Ectodermal cell (in vitro differentiated cells): ENCODE measurements at regions not wholly inside any gene's neighbourhood (a gene's known extent, or its start where the extent isn't known, plus 50 kb on each side); places are given as distances from the start of the nearest gene placed in this dataset.

Experiments
- H3K27ac ChIP-seq: 2 replicates; pipeline ENCODE4 v1.7.0; 2013; ENCODE audit warnings: mild to moderate bottlenecking, low read depth, low read length; ENCODE audit not compliant: insufficient read depth, poor library complexity, severe bottlenecking
- H3K27me3 ChIP-seq: 2 replicates; pipeline ENCODE4 v1.7.0; 2013; ENCODE audit warnings: mild to moderate bottlenecking, low read length; ENCODE audit not compliant: insufficient read depth, control insufficient read depth, poor library complexity, severe bottlenecking
- H3K36me3 ChIP-seq: one replicate; pipeline ENCODE4 v1.7.0; 2013; ENCODE audit warnings: low read length; ENCODE audit not compliant: control insufficient read depth, insufficient read depth
- H3K4me1 ChIP-seq: one replicate; pipeline ENCODE4 v1.7.0; 2013; ENCODE audit warnings: low read length; ENCODE audit not compliant: control insufficient read depth, insufficient read depth
- H3K4me3 ChIP-seq: 2 replicates; pipeline ENCODE4 v1.7.0; 2013; ENCODE audit warnings: low read depth, low read length, control low read depth; ENCODE audit not compliant: insufficient read depth
- H3K9me3 ChIP-seq: 2 replicates; pipeline ENCODE4 v1.7.0; 2013; ENCODE audit warnings: mild to moderate bottlenecking, low read length, moderate library complexity; ENCODE audit not compliant: control insufficient read depth
- WGBS, 2 experiments: methylation state at CpG; one replicate each; pipeline ENCODE4 v1.1.7; 2013; ENCODE audit warnings: missing lambda C conversion rate in 2 of 2; 5-methylcytosine and 5-hydroxymethylcytosine counted together

DNA sequence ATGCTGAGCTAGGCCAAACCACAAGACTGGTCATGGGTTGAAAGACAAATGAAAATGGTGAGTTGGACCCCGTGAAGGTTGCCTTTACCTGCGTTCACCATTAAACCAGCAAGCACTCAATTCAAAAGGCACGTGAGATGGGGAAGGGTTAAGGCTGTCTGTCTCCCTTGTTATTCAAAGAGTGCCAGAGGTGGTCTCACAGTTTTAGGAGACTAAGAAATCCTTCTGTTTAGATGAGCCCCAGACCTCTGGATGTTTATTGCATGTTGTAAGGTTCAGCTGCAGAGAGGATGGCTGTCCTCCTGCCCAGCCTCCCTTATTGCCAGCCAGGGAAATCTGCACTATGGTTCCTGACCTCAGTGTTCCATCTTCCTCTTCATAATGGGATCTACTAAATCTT is 498.0 kb upstream of the CELF2 start:
- H3K36me3 ChIP-seq: no peaks in the 10 kb centered on the region
- H3K27ac ChIP-seq: no peak overlapping the region
- H3K27me3 ChIP-seq: no peaks in the 10 kb centered on the region
- WGBS, 2 experiments: 86 to 100% methylated on average over 3 of the region's 3 CpGs
- H3K9me3 ChIP-seq: no peaks in the 10 kb centered on the region
- no peaks in the 10 kb centered on the region for H3K4me1 ChIP-seq
- no peak overlapping the region for H3K4me3 ChIP-seq

DNA sequence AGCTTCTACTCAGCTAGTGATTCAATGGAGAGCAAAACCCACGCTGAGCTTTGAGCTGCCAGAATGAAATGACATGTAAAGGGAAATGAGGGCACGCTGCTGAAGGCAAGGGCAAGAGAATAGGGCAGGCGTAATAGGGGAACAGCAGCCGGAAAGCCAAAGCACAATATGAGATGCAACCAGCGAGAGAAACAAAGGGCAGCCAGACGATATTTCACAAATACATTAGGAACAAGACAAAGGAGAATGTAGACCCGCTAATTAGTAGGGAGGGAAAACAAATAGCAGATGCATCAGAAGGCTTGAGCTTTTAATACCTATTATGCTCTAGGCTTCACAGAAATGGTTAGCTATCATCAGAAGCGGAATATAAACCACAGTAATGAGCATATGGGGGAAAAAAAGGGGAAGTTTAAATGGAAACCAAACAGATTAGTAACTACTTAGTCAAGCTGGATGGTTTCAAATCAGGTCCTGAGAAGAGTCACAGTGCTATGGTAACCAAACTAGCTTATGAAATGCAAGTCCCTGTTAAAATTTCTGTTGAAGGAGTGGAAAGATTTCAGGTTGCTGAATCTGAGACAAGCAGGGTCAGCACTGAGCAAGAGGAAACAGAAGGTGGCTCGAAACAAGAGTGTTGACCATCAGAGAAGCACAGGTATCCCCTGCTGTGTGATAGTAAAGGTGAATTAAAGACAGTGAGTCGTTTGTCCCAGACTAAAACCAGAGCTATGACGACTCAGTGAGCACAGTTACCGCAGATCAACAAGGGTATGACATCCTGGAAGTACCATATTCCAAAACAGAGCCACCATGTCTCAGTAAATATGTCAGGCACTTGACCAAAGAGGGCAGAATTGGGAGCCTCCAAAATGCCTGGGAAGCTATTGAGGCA is 496.9 kb upstream of the CELF2 start:
- Histone ChIP-seq H3K27me3 (no peaks in the 10 kb centered on the region), H3K36me3 (no peaks in the 10 kb centered on the region), H3K4me1 (no peaks in the 10 kb centered on the region), H3K9me3 (no peaks in the 10 kb centered on the region), H3K4me3 (no peak overlapping the region), H3K27ac (no peak overlapping the region)
- WGBS, 2 experiments: 90 to 93% methylated on average over 12 of the region's 12 CpGs

DNA sequence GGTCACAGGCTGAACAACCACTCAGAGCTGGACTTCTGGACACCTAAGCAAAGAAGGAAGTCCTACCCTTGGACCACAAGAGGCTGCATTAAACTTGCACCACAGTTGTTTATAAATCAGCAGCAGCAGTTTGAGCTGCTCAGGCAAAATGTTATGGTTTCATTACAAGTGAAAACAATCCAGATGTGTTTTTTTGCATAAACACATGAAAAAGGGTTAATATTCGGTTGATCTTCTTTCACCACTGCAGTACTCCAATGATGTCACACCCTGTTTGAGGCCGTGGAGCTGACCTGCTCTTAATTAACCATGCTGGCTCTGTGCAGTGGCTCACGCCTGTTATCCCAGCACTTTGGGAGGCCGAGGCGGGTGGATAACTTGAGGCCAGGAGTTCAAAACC is 490.8 kb upstream of the CELF2 start:
- H3K4me3 ChIP-seq: no peak overlapping the region
- 89 to 91% methylated on average over 5 of the region's 5 CpGs for WGBS, 2 experiments
- H3K4me1 ChIP-seq: no peaks in the 10 kb centered on the region
- H3K9me3 ChIP-seq: no peaks in the 10 kb centered on the region
- no peaks in the 10 kb centered on the region for H3K27me3 ChIP-seq
- no peaks in the 10 kb centered on the region for H3K36me3 ChIP-seq
- H3K27ac ChIP-seq: no peak overlapping the region

DNA sequence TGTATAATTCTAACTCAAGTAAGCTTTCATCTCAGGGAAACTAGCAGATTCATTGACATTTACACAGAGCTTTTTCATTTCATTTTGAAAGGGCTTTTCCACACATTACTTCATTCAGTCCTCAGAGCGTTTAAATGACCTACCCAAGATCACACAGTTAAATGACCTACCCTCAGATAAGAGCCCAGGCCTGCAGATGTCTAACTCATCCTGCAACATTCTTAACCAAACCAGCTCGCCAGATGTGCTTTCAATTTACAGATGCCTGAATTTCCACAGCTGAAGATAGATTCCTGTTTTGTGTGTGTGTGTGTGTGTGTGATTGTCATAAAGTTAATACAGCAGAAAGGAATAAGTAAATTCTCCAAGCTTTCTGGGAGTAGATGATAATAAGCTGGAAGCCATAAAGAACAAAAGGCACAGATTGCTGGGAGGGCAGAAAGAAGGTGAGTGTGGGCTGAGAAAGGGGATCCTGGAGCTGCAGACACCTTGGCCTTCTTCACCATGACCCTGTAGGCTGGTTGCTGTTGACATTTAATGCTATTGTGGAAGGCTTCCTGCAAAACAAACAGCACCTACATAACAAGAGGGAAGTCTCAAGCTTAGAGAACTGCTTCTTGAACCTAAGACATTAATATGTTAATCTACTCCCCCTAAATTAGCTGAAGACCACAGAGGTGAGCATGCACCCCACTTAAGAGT is 489.7 kb upstream of the CELF2 start:
- 75 to 90% methylated on average over 2 of the region's 2 CpGs for WGBS, 2 experiments
- H3K27me3 ChIP-seq: no peaks in the 10 kb centered on the region
- H3K4me3 ChIP-seq: no peak overlapping the region
- H3K4me1 ChIP-seq: no peaks in the 10 kb centered on the region
- H3K27ac ChIP-seq: no peak overlapping the region
- H3K36me3 ChIP-seq: no peaks in the 10 kb centered on the region
- H3K9me3 ChIP-seq: no peaks in the 10 kb centered on the region

DNA sequence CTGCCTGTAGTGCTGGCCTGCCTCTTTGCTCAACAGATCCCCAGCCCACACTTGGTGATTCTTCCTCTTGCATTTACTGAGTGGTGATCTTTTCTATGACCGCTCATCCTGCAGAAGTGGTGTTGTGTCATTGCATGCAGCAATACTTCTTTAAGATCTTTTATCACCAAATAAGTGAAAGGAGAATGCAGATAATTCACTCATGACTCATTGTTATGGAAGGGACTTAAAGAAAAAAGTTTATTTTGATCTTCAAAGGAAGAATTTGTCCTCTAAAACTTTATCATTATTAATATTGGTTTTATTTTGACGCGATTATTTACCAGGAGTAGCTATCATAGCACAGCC is 489.1 kb upstream of the CELF2 start:
- H3K4me1 ChIP-seq: no peaks in the 10 kb centered on the region
- H3K27me3 ChIP-seq: no peaks in the 10 kb centered on the region
- no peaks in the 10 kb centered on the region for H3K36me3 ChIP-seq
- no peak overlapping the region for H3K4me3 ChIP-seq
- H3K9me3 ChIP-seq: no peaks in the 10 kb centered on the region
- H3K27ac ChIP-seq: no peak overlapping the region
- WGBS, 2 experiments: 92 to 100% methylated on average over 1 to 3 of the region's 3 CpGs

- H3K36me3 ChIP-seq: no peaks in the 10 kb centered on the region
- H3K4me1 ChIP-seq: no peaks in the 10 kb centered on the region
- H3K27ac ChIP-seq: no peak overlapping the region
- H3K9me3 ChIP-seq: no peaks in the 10 kb centered on the region
- H3K27me3 ChIP-seq: no peaks in the 10 kb centered on the region
- H3K4me3 ChIP-seq: no peak overlapping the region
- 80 to 84% methylated on average over 2 of the region's 3 CpGs for WGBS, 2 experiments
Observed at GRCh38 chr10:10530313-10530712, 487.4 kb upstream of the CELF2 start.

DNA sequence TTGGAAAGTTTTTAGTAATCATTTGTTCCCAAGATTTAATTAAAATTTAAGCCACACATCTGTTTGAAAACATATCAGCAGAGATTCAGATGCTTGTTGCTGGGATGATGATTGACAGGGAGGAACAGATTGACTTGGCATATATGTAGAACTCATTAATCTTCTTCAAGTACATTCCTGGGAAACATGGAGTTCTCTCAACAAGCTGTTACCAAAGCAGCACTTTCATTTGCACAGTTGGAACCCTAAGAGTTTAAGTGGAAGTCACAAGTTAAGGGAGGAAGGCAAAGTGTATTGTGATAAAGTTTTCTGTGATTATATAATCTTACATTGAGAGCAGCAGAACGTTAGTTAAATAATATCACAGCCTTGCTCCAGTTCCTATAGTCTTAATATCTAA is 485.4 kb upstream of the CELF2 start:
- 75% methylated on average over 1 of the region's 1 CpG; no CpG with 5 or more reads in 1 of the 2 experiments for WGBS, 2 experiments
- Histone ChIP-seq H3K36me3 (no peaks in the 10 kb centered on the region), H3K9me3 (no peaks in the 10 kb centered on the region), H3K4me1 (no peaks in the 10 kb centered on the region), H3K27ac (no peak overlapping the region), H3K27me3 (no peaks in the 10 kb centered on the region), H3K4me3 (no peak overlapping the region)

GRCh38 chr10:10532826-10533225 is 484.8 kb upstream of the CELF2 start:
- WGBS, 2 experiments: 89 to 100% methylated on average over 2 of the region's 2 CpGs
- no peaks in the 10 kb centered on the region for H3K36me3 ChIP-seq
- H3K27ac ChIP-seq: no peak overlapping the region
- no peaks in the 10 kb centered on the region for H3K9me3 ChIP-seq
- no peak overlapping the region for H3K4me3 ChIP-seq
- H3K27me3 ChIP-seq: no peaks in the 10 kb centered on the region
- H3K4me1 ChIP-seq: no peaks in the 10 kb centered on the region

DNA sequence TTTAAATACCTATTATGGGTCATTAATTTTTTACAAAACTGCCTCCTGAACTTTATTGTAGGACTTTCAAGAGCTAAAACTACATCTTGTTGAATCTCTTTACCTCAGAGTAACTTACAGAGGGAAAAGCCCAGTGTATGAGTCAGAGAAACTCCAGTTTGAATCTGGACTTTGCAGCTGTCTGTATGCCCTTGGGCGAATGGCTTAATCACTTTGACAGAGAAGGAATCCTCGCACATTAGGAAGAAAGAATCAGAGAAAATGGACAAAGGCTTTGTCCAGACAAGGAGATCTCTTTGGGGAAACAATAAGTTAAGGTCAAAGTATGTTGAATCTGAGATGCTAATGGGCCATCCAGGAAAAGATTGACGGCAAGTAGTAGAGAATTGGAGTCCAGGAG is 484.2 kb upstream of the CELF2 start:
- no peak overlapping the region for H3K4me3 ChIP-seq
- H3K36me3 ChIP-seq: no peaks in the 10 kb centered on the region
- 84 to 95% methylated on average over 3 of the region's 3 CpGs for WGBS, 2 experiments
- no peak overlapping the region for H3K27ac ChIP-seq
- H3K27me3 ChIP-seq: no peaks in the 10 kb centered on the region
- no peaks in the 10 kb centered on the region for H3K9me3 ChIP-seq
- H3K4me1 ChIP-seq: no peaks in the 10 kb centered on the region

DNA sequence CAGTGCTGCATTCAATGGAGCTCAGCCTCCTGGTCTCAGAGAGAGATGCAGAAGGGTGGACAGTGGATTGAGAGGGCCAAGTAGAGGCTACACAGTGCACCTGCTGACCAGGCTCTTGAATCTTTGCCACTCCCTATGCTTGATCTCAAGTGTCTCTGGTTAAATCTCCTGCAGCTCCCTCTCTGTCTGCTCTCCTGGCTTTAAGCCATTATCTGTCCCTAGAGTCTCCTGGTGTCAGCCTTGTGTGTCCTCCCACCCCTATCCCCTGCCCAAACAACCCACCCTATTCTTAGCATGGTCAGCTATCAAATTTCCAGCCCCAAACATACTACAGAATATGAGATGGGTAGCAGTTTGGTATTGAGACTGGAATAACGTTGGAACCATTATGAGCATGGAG is 479.3 kb upstream of the CELF2 start:
- no peaks in the 10 kb centered on the region for H3K9me3 ChIP-seq

More for the DNA sequence above, 479.3 kb upstream of the CELF2 start:
- H3K27me3 ChIP-seq: no peaks in the 10 kb centered on the region
- no peak overlapping the region for H3K27ac ChIP-seq
- no peak overlapping the region for H3K4me3 ChIP-seq
- H3K4me1 ChIP-seq: no peaks in the 10 kb centered on the region
- no peaks in the 10 kb centered on the region for H3K36me3 ChIP-seq
- WGBS, 2 experiments: 95% methylated on average over 1 of the region's 1 CpG
